HepG2 (cell line): ENCODE measurements at regions not wholly inside any gene's neighbourhood (a gene's known extent, or its start where the extent isn't known, plus 50 kb on each side); places are given as distances from the start of the nearest gene placed in this dataset.

Experiments
- DR1 ChIP-seq: sonication (generic); formaldehyde crosslinking; IDR thresholded peaks from 2 replicates; pipeline ENCODE4 v1.8.0; 2021; ENCODE audit warnings: mild to moderate bottlenecking, missing genetic modification reagents, inconsistent platforms
- FLYWCH1 ChIP-seq: sonication (generic); formaldehyde crosslinking; IDR thresholded peaks from 2 replicates; pipeline ENCODE4 v1.8.1; 2023; ENCODE audit warnings: mild to moderate bottlenecking, missing genetic modification reagents
- GABPA ChIP-seq, 2 experiments: IDR thresholded peaks; 2 replicates each; pipeline ENCODE4 v1.6.1; 2011 to 2016; ENCODE audit warnings: low read depth in 2 of 2, low read length in 1 of 2, missing biosample characterization in 1 of 2, missing genetic modification characterization in 1 of 2
- HCFC1 ChIP-seq: fragments of 150-350 bp; IDR thresholded peaks from 2 replicates; pipeline ENCODE4 v1.6.1; 2014; ENCODE audit warnings: low read depth, low read length
- MAF1 ChIP-seq: sonication (generic); formaldehyde crosslinking; IDR thresholded peaks from 2 replicates; pipeline ENCODE4 v1.5.0; 2020; ENCODE audit warnings: missing genetic modification reagents, borderline replicate concordance
- MXD4 ChIP-seq: IDR thresholded peaks from 2 replicates; pipeline ENCODE4 v1.6.1; 2016; ENCODE audit warnings: mild to moderate bottlenecking, missing biosample characterization, missing genetic modification reagents
- ZNF224 ChIP-seq: sonication (generic); formaldehyde crosslinking; IDR thresholded peaks from 2 replicates; pipeline ENCODE4 v1.5.0; 2020; ENCODE audit warnings: mild to moderate bottlenecking, missing genetic modification reagents
- ZNF232 ChIP-seq: sonication (generic); formaldehyde crosslinking; IDR thresholded peaks from 2 replicates; pipeline ENCODE4 v1.4.0; 2020; ENCODE audit warnings: missing genetic modification reagents, borderline replicate concordance
- ZNF563 ChIP-seq: sonication (generic); formaldehyde crosslinking; IDR thresholded peaks from 2 replicates; pipeline ENCODE4 v1.8.0; 2022; ENCODE audit warnings: mild to moderate bottlenecking, moderate library complexity, missing genetic modification reagents
- ZNF891 ChIP-seq: sonication (generic); formaldehyde crosslinking; IDR thresholded peaks from 2 replicates; pipeline ENCODE4 v1.5.0; 2020; ENCODE audit warnings: mild to moderate bottlenecking, missing genetic modification reagents
- TF ChIP-seq, protein P1 (sequence below): sonication (generic); formaldehyde crosslinking; IDR thresholded peaks from 2 replicates; pipeline ENCODE4 v1.4.0; 2020; ENCODE audit warnings: mild to moderate bottlenecking, low read depth, missing genetic modification reagents
- TF ChIP-seq, protein P2 (sequence below): sonication (generic); formaldehyde crosslinking; IDR thresholded peaks from 2 replicates; pipeline ENCODE4 v1.5.1; 2020; ENCODE audit warnings: missing genetic modification reagents, mild to moderate bottlenecking, borderline replicate concordance
- TF ChIP-seq, protein P3 (sequence below): sonication (generic); formaldehyde crosslinking; IDR thresholded peaks from 2 replicates; pipeline ENCODE4 v1.4.0; 2020; ENCODE audit warnings: missing genetic modification reagents
- TF ChIP-seq, protein P4 (sequence below): sonication (generic); formaldehyde crosslinking; IDR thresholded peaks from 2 replicates; pipeline ENCODE4 v1.5.0; 2020; ENCODE audit warnings: missing genetic modification reagents
- TF ChIP-seq, protein P5 (sequence below): sonication (generic); formaldehyde crosslinking; IDR thresholded peaks from 2 replicates; pipeline ENCODE4 v1.4.0; 2020; ENCODE audit warnings: missing genetic modification reagents
- TF ChIP-seq, protein P6 (sequence below): sonication (generic); formaldehyde crosslinking; IDR thresholded peaks from 2 replicates; pipeline ENCODE4 v1.4.0; 2020; ENCODE audit warnings: low read depth, mild to moderate bottlenecking, missing genetic modification reagents

DNA sequence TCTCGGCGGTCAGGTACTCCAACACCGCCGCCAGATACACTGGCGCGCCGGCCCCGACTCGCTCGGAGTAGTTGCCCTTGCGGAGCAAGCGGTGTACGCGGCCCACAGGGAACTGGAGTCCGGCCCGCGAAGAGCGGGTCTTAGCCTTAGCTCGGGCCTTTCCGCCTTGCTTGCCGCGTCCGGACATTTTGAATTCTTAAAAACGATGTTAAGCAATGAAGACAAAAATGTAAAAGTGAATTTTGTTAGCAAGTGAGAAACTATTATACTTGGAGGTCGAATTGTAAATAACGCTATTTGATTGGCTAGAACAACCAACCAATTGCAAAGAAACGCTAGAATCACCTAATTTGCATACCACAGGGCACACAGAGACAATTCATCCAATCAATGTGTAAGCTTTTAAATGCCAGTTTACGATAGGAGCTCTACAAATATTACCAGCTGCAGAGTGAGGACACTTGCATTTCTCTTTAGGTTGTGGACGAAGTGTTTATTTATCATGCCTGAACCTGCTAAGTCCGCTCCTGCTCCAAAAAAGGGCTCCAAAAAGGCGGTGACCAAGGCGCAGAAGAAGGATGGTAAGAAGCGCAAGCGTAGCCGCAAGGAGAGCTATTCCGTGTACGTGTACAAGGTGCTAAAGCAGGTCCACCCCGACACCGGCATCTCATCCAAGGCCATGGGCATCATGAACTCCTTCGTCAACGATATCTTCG is 112.0 kb downstream of the HFE start (continued):
- TF ChIP-seq, protein P1, sequence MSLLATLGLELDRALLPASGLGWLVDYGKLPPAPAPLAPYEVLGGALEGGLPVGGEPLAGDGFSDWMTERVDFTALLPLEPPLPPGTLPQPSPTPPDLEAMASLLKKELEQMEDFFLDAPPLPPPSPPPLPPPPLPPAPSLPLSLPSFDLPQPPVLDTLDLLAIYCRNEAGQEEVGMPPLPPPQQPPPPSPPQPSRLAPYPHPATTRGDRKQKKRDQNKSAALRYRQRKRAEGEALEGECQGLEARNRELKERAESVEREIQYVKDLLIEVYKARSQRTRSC (CRISPR knock-in tag) = peak; percentile 43; the same call in 1 of the 2 replicates
- TF ChIP-seq, protein P2, sequence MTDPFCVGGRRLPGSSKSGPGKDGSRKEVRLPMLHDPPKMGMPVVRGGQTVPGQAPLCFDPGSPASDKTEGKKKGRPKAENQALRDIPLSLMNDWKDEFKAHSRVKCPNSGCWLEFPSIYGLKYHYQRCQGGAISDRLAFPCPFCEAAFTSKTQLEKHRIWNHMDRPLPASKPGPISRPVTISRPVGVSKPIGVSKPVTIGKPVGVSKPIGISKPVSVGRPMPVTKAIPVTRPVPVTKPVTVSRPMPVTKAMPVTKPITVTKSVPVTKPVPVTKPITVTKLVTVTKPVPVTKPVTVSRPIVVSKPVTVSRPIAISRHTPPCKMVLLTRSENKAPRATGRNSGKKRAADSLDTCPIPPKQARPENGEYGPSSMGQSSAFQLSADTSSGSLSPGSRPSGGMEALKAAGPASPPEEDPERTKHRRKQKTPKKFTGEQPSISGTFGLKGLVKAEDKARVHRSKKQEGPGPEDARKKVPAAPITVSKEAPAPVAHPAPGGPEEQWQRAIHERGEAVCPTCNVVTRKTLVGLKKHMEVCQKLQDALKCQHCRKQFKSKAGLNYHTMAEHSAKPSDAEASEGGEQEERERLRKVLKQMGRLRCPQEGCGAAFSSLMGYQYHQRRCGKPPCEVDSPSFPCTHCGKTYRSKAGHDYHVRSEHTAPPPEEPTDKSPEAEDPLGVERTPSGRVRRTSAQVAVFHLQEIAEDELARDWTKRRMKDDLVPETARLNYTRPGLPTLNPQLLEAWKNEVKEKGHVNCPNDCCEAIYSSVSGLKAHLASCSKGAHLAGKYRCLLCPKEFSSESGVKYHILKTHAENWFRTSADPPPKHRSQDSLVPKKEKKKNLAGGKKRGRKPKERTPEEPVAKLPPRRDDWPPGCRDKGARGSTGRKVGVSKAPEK (CRISPR knock-in tag) = no peak
- TF ChIP-seq FLYWCH1 (no peak), ZNF891 (CRISPR knock-in tag) (peak; percentile 35; the same call in 1 of the 2 replicates), ZNF232 (CRISPR knock-in tag) (peak; percentile 78; the same call in 1 of the 2 replicates), DR1 (CRISPR knock-in tag) (peak; percentile 90), HCFC1 (no peak), MXD4 (CRISPR knock-in tag) (0 out of 2 replicates have a peak, but pooled peaks have one; percentile 25), ZNF224 (peak; percentile 15; the same call in 1 of the 2 replicates), ZNF563 (no peak), MAF1 (0 out of 2 replicates have a peak, but pooled peaks have one; percentile 46), GABPA (IDR thresholded peaks at IDR 0.05; ENCODE audit: low read depth, low read length) (no peak), GABPA (CRISPR knock-in tag; IDR thresholded peaks at IDR 0.05; ENCODE audit: low read depth) (peak; percentile 47; the same call in 1 of the 2 replicates)
- TF ChIP-seq, protein P3, sequence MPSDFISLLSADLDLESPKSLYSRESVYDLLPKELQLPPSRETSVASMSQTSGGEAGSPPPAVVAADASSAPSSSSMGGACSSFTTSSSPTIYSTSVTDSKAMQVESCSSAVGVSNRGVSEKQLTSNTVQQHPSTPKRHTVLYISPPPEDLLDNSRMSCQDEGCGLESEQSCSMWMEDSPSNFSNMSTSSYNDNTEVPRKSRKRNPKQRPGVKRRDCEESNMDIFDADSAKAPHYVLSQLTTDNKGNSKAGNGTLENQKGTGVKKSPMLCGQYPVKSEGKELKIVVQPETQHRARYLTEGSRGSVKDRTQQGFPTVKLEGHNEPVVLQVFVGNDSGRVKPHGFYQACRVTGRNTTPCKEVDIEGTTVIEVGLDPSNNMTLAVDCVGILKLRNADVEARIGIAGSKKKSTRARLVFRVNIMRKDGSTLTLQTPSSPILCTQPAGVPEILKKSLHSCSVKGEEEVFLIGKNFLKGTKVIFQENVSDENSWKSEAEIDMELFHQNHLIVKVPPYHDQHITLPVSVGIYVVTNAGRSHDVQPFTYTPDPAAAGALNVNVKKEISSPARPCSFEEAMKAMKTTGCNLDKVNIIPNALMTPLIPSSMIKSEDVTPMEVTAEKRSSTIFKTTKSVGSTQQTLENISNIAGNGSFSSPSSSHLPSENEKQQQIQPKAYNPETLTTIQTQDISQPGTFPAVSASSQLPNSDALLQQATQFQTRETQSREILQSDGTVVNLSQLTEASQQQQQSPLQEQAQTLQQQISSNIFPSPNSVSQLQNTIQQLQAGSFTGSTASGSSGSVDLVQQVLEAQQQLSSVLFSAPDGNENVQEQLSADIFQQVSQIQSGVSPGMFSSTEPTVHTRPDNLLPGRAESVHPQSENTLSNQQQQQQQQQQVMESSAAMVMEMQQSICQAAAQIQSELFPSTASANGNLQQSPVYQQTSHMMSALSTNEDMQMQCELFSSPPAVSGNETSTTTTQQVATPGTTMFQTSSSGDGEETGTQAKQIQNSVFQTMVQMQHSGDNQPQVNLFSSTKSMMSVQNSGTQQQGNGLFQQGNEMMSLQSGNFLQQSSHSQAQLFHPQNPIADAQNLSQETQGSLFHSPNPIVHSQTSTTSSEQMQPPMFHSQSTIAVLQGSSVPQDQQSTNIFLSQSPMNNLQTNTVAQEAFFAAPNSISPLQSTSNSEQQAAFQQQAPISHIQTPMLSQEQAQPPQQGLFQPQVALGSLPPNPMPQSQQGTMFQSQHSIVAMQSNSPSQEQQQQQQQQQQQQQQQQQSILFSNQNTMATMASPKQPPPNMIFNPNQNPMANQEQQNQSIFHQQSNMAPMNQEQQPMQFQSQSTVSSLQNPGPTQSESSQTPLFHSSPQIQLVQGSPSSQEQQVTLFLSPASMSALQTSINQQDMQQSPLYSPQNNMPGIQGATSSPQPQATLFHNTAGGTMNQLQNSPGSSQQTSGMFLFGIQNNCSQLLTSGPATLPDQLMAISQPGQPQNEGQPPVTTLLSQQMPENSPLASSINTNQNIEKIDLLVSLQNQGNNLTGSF (CRISPR knock-in tag) = peak; percentile 58; the same call in 1 of the 2 replicates
- TF ChIP-seq, protein P4, sequence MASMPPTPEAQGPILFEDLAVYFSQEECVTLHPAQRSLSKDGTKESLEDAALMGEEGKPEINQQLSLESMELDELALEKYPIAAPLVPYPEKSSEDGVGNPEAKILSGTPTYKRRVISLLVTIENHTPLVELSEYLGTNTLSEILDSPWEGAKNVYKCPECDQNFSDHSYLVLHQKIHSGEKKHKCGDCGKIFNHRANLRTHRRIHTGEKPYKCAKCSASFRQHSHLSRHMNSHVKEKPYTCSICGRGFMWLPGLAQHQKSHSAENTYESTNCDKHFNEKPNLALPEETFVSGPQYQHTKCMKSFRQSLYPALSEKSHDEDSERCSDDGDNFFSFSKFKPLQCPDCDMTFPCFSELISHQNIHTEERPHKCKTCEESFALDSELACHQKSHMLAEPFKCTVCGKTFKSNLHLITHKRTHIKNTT (CRISPR knock-in tag) = no peak
- TF ChIP-seq, protein P5, sequence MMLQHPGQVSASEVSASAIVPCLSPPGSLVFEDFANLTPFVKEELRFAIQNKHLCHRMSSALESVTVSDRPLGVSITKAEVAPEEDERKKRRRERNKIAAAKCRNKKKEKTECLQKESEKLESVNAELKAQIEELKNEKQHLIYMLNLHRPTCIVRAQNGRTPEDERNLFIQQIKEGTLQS (CRISPR knock-in tag) = no peak
- TF ChIP-seq, protein P6, sequence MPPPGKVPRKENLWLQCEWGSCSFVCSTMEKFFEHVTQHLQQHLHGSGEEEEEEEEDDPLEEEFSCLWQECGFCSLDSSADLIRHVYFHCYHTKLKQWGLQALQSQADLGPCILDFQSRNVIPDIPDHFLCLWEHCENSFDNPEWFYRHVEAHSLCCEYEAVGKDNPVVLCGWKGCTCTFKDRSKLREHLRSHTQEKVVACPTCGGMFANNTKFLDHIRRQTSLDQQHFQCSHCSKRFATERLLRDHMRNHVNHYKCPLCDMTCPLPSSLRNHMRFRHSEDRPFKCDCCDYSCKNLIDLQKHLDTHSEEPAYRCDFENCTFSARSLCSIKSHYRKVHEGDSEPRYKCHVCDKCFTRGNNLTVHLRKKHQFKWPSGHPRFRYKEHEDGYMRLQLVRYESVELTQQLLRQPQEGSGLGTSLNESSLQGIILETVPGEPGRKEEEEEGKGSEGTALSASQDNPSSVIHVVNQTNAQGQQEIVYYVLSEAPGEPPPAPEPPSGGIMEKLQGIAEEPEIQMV (CRISPR knock-in tag) = peak; percentile 78
